HG02970 (cell line): ENCODE measurements at regions not wholly inside any gene's neighbourhood (a gene's known extent, or its start where the extent isn't known, plus 50 kb on each side); places are given as distances from the start of the nearest gene placed in this dataset.
"Not testable (repeated sequence)": the region's sequence is repeated elsewhere in the genome, so short reads cannot be mapped to it uniquely, and the experiment has no call there.

Source experiments
- ATAC-seq: cut with Tn5 transposase; IDR thresholded peaks from one replicate; pipeline ENCODE4 v1.9.1; 2021; ENCODE audit warnings: mild to moderate bottlenecking, moderate library complexity, moderate number of reproducible peaks; ENCODE audit not compliant: unreplicated experiment, low FRiP score

GRCh38 chr12:127108360-127109215 lies 1158.4 kb upstream of the TMEM132C start:
- ATAC-seq, result peak; percentile 75

DNA sequence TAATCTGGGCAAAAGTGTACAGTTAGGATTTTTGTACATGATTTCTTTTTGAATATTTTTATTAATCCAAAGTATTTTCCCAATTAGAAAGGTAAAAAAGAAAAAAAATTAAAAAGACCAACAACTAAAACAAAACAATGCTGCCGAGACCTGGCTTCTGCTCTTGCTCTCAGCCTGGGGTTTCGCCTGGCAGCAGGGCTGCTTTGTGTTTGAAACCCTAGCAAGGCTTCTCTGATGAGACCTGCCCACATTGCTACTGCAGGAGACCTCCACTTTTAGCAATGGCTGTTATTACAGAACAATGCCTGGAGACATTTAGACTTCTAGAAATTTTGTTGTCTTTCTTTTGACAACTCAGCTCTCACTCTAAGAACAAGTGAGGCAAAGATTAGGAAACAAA lies 1153.0 kb upstream of the TMEM132C start:
- ATAC-seq, result no peak

- ATAC-seq, result no peak
Measured at GRCh38 chr12:127115468-127116035, 1151.4 kb upstream of the TMEM132C start.

- ATAC-seq, result no peak
Measured at GRCh38 chr12:127118251-127118650, 1148.7 kb upstream of the TMEM132C start.

- ATAC-seq, result no peak
Measured at GRCh38 chr12:127119600-127120140, 1147.3 kb upstream of the TMEM132C start.

DNA sequence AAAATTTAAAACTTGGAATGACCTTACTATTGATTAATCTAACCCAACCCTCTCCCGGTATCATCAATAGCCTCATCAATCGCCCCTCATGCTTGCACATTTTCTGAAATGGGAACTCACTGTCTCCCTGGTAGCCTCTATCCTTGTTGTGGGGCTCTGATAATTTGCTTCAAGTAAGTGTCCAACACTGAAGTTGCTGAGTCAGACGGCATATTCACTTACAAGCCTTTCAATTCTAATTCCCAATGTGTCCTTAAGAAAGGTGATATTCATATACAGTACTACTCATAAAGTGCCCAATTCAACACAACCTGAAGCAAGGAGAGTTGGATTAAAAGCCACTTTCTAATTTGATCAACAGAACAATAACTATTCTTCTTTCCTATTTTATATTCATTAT lies 1146.1 kb upstream of the TMEM132C start:
- ATAC-seq, result no peak

GRCh38 chr12:127121494-127122084 lies 1145.4 kb upstream of the TMEM132C start:
- ATAC-seq, result no peak

GRCh38 chr12:127125607-127126259 lies 1141.2 kb upstream of the TMEM132C start:
- peak; percentile 93 for ATAC-seq

- no peak for ATAC-seq
Measured at GRCh38 chr12:127126260-127126628, 1140.7 kb upstream of the TMEM132C start.

DNA sequence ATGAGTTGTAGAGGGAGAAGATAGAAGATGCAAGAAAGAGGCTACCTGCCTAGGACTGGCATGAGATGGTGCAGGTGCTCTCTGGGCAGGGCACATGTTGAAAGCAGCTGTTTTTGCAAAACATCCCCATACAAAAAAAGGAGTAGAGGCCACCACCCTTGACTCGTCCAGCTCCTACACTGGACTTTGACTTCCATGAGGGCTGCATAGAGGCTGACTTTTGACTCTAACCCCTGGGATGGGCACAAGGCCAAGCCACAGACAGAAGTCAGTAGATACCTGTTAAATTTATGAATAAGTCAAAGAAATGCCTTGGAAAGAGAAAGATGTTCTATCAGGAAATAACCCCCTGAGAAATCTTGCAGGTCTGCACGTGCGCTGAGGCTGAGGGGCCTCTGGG lies 1139.1 kb upstream of the TMEM132C start:
- no peak for ATAC-seq

- no peak for ATAC-seq
Measured at GRCh38 chr12:127130506-127131124, 1136.4 kb upstream of the TMEM132C start.

DNA sequence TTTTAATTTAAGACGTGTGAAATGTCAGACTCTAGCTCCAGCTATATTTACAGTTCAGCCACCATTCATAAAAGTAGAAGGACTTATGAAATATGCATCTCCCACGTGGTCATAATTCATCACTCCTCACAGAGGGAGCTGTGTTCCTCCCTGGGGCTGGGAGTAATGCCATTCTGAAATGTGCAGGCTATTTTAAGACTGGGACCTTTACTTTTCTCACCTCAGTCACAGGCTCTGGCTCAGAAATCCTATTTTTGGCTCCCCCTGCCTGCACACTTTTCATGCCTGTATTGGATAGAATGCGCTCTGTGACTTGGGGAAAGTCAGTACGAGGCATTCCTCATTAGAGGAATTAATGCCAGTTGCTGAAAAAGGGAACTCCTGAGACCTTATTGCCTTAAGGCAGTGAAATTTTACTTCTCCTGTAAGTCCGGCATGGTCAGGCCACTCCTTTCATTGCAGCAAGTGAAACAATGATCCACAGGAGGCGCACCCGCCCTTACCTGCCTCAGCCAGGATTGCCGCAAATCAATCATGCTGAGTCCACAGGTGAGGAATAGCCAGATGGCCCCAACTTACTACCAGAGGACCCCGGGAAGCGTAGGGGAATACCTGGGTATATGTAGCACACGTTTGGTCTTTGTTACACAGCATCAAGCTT lies 1133.2 kb upstream of the TMEM132C start:
- ATAC-seq, result no peak

DNA sequence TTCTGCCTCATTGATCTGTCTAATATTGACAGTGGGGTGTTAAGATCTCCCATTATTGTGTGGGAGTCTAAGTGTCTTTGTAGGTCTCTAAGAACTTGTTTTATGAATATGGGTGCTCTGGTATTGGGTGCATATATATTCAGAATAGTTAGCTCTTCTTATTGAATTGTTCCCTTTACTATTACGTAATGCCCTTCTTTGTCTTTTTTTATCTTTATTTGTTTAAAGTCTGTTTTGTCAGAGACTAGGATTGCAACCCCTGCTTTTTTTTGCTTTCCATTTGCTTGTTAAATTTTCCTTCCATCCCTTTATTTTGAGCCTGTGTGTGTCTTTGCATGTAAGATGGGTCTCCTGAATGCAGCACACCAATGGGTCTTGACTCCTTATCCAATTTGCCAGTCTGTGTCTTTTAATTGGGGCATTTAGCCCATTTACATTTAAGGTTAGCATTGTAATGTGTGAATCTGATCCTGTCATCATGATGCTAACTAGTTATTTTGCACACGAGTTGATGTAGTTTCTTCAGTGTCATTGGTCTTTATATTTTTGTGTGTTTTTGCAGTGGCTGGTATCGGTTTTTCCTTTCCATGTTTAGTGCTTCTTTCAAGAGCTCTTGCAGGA lies 1126.0 kb upstream of the TMEM132C start:
- not testable (repeated sequence) for ATAC-seq

GRCh38 chr12:127143020-127143419 lies 1124.0 kb upstream of the TMEM132C start:
- ATAC-seq, result no peak

DNA sequence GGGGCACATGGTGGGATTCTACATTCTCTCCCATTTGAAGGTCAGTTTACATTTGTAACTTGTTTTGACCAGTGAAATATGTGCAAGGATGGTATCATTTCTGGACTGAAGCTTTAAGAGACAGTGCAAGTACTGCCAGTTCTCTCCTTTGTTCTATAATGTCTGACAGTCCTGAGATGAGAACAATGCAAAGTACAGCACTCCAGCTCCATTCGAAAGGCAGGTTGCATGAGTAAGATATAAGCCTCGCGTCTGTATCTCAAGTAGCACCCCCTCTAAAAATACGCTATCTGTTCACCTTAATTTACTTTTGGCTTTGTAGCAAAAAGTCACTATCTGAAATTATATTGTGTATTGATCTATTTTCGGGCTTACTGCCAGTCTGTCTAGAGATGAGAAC lies 1122.2 kb upstream of the TMEM132C start:
- ATAC-seq, result no peak

GRCh38 chr12:127145241-127145928 lies 1121.6 kb upstream of the TMEM132C start:
- no peak for ATAC-seq

- ATAC-seq, result no peak
Measured at GRCh38 chr12:127145929-127146789, 1120.8 kb upstream of the TMEM132C start.
